ENCODE measurements at regions not wholly inside any gene's neighbourhood (a gene's known extent, or its start where the extent isn't known, plus 50 kb on each side); places are given as distances from the start of the nearest gene placed in this dataset.

DNA sequence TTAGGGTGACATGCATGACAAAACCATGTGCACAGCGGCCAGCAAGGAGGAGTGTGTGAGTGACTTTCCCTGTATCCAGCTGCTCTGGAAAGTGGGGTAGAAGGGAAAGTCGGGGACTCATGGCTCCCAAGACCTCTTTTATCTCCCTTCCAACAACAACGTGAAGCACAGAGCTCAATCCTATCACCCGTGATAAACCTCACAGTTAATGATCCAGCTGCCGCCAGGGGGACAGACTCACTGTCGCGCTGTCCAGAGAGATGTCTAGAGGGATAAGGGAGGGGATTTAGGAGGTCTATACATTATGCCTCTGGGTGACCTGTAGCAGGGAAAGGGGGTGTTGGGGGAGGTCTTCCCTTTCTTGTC, 84.0 kb upstream of the SMNDC1 start:
- Mint-ChIP-seq H3K9me3 (ENCODE audit: low read depth, unreplicated experiment) (peaks cover 2% of the 10 kb centered on the region), H3K27ac (ENCODE audit: unreplicated experiment) (peak overlapping the region; percentile 36), H3K4me3 (ENCODE audit: low read depth, unreplicated experiment) (no peak overlapping the region), H3K27me3 (ENCODE audit: unreplicated experiment) (no peaks in the 10 kb centered on the region), H3K36me3 (ENCODE audit: insufficient read depth, unreplicated experiment) (peaks cover 4% of the 10 kb centered on the region), H3K4me1 (ENCODE audit: low read depth, unreplicated experiment) (peaks cover 20% of the 10 kb centered on the region)
- TF ChIP-seq, protein P1, sequence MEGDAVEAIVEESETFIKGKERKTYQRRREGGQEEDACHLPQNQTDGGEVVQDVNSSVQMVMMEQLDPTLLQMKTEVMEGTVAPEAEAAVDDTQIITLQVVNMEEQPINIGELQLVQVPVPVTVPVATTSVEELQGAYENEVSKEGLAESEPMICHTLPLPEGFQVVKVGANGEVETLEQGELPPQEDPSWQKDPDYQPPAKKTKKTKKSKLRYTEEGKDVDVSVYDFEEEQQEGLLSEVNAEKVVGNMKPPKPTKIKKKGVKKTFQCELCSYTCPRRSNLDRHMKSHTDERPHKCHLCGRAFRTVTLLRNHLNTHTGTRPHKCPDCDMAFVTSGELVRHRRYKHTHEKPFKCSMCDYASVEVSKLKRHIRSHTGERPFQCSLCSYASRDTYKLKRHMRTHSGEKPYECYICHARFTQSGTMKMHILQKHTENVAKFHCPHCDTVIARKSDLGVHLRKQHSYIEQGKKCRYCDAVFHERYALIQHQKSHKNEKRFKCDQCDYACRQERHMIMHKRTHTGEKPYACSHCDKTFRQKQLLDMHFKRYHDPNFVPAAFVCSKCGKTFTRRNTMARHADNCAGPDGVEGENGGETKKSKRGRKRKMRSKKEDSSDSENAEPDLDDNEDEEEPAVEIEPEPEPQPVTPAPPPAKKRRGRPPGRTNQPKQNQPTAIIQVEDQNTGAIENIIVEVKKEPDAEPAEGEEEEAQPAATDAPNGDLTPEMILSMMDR (IDR thresholded peaks at IDR 0.05; ENCODE audit: unreplicated experiment), result no peak
- no TSS peak for BruUV-seq (replicated peaks)
- intact Hi-C loops (cut with micrococcal nuclease; ENCODE audit: unreplicated experiment), result no loop called here
- CTCF ChIA-PET, result no interaction called here
- DNase-seq, result no peak

DNA sequence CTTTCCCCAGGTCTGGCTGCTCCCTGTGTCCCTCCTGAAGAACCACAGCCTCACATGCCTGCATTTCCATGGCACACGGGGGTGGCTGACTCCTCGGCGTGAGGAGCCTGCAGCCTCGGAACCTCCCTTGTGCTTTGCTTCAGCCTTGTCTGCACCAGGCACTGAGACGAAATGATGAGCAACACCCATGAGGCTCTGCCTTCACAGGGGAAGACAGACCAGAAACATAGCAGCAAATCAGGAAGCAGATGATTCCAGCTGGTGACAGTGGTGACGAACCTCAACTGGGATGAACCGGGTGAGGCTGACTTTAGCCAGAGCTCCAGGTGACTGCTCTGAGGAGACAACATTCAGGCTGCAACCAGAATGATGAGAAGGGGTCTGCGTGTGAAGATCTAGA, 84.5 kb upstream of the SMNDC1 start:
- intact Hi-C loops (cut with micrococcal nuclease; ENCODE audit: unreplicated experiment), result no loop called here
- Mint-ChIP-seq H3K4me3 (ENCODE audit: low read depth, unreplicated experiment) (no peak overlapping the region), H3K9me3 (ENCODE audit: low read depth, unreplicated experiment) (peaks cover 2% of the 10 kb centered on the region), H3K36me3 (ENCODE audit: insufficient read depth, unreplicated experiment) (peaks cover 10% of the 10 kb centered on the region), H3K27ac (ENCODE audit: unreplicated experiment) (no peak overlapping the region), H3K4me1 (ENCODE audit: low read depth, unreplicated experiment) (peaks cover 24% of the 10 kb centered on the region), H3K27me3 (ENCODE audit: unreplicated experiment) (no peaks in the 10 kb centered on the region)
- TF ChIP-seq, protein P1 (IDR thresholded peaks at IDR 0.05; ENCODE audit: unreplicated experiment), result no peak
- no peak for DNase-seq
- BruUV-seq (replicated peaks), result no TSS peak
- CTCF ChIA-PET, result no interaction called here

DNA sequence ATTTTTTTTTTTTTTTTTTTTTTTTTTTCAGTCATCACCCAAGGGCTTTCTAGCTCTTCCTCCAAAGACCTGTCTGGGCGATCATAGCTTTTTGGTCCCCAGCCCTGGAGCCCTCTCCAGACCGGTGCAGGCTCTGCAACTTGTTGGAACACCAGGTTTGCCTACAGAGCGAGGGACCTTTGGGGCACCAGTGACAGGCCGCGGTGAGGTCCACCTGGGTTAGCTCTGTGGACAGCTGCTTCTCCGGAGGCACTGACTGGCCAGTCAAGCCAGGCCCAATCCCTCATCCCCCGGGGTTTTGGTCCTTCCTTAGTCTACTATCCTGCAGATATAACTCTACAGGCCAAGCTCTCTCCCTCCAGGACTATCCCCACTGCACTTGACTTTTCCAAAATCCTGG, 86.8 kb upstream of the SMNDC1 start:
- TF ChIP-seq, protein P1 (IDR thresholded peaks at IDR 0.05; ENCODE audit: unreplicated experiment), result no peak
- Mint-ChIP-seq H3K36me3 (ENCODE audit: insufficient read depth, unreplicated experiment) (peaks cover 21% of the 10 kb centered on the region), H3K4me3 (ENCODE audit: low read depth, unreplicated experiment) (no peak overlapping the region), H3K27ac (ENCODE audit: unreplicated experiment) (no peak overlapping the region), H3K4me1 (ENCODE audit: low read depth, unreplicated experiment) (peaks cover 43% of the 10 kb centered on the region), H3K27me3 (ENCODE audit: unreplicated experiment) (no peaks in the 10 kb centered on the region), H3K9me3 (ENCODE audit: low read depth, unreplicated experiment) (peaks cover 2% of the 10 kb centered on the region)
- BruUV-seq (replicated peaks), result no TSS peak
- no peak for DNase-seq
- CTCF ChIA-PET, result no interaction called here
- intact Hi-C loops (cut with micrococcal nuclease; ENCODE audit: unreplicated experiment), result no loop called here

DNA sequence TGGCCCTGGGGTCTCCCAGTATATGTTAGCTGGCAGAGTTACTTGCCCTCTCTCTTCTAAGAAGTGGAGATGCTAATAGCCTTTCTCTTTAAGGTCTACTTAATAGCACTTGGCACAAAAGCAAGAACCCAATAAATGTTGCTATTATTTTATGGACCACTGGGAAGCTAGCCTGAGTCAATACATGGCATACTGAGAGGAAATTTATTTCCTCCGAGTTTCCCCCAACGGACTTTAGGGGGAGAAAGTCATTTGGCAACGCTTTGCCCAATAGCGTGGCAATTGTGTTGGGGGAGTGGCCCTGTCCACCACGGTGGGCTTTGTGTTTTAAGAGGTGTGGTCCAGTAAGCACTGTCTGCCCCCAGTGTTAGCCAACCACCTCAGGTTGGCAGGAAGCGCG, 87.4 kb upstream of the SMNDC1 start:
- Mint-ChIP-seq H3K9me3 (ENCODE audit: low read depth, unreplicated experiment) (peaks cover 2% of the 10 kb centered on the region), H3K27ac (ENCODE audit: unreplicated experiment) (no peak overlapping the region), H3K36me3 (ENCODE audit: insufficient read depth, unreplicated experiment) (peaks cover 21% of the 10 kb centered on the region), H3K4me1 (ENCODE audit: low read depth, unreplicated experiment) (peaks cover 45% of the 10 kb centered on the region), H3K27me3 (ENCODE audit: unreplicated experiment) (no peaks in the 10 kb centered on the region), H3K4me3 (ENCODE audit: low read depth, unreplicated experiment) (no peak overlapping the region)
- DNase-seq, result no peak
- CTCF ChIA-PET, result no interaction called here
- TF ChIP-seq, protein P1 (IDR thresholded peaks at IDR 0.05; ENCODE audit: unreplicated experiment), result no peak
- intact Hi-C loops (cut with micrococcal nuclease; ENCODE audit: unreplicated experiment), result no loop called here
- BruUV-seq (replicated peaks), result no TSS peak
